WTC11 (cell line): ENCODE measurements at regions not wholly inside any gene's neighbourhood (a gene's known extent, or its start where the extent isn't known, plus 50 kb on each side); places are given as distances from the start of the nearest gene placed in this dataset.

Experiments
- ELF4 ChIP-seq: sonication (generic); formaldehyde crosslinking; IDR thresholded peaks from 2 replicates; pipeline ENCODE4 v1.8.1; 2022; ENCODE audit warnings: low read depth, mild to moderate bottlenecking, moderate library complexity, missing genetic modification reagents
- TF ChIP-seq, protein P1 (sequence below): fragments of 200-600 bp; IDR thresholded peaks from 2 replicates; pipeline ENCODE4 v1.8.0; 2022; ENCODE audit warnings: antibody characterized with exemption

DNA sequence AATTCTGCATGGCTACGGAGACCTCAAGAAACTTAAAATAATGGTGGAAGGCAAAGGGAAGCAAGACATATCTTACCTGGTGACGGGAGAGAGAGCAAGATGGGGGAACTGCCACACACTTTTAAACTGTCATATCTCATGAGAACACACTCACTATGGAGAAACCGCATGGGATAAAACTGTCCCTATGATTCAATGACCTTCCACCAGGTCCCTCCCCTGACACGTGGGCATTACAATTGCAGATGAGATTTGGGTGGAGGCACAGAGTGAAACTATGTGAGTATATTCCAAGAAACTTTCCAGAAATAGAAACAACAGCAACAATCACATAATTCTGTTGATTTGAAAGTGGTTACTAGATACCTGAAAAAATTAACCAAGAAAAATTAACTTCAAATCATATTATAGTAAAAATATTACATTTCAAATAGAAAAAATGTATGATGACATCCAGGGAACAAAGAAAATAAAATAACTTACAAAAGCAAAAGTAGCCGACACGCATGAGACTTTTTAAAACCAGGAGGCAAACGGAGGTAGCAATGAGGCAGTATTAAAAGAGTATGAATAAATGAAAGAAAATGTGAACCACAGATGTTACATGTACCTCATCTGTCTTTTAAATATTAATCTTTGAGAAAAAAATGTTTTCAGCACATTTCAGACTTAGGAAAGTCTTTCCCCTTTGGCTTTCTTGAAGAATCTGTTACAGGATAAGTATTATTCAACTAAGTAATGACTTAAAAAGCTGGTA is 879.5 kb downstream of the TECRL start:
- TF ChIP-seq, protein P1, sequence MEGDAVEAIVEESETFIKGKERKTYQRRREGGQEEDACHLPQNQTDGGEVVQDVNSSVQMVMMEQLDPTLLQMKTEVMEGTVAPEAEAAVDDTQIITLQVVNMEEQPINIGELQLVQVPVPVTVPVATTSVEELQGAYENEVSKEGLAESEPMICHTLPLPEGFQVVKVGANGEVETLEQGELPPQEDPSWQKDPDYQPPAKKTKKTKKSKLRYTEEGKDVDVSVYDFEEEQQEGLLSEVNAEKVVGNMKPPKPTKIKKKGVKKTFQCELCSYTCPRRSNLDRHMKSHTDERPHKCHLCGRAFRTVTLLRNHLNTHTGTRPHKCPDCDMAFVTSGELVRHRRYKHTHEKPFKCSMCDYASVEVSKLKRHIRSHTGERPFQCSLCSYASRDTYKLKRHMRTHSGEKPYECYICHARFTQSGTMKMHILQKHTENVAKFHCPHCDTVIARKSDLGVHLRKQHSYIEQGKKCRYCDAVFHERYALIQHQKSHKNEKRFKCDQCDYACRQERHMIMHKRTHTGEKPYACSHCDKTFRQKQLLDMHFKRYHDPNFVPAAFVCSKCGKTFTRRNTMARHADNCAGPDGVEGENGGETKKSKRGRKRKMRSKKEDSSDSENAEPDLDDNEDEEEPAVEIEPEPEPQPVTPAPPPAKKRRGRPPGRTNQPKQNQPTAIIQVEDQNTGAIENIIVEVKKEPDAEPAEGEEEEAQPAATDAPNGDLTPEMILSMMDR: no peak
- no peak for TF ChIP-seq ELF4 (CRISPR knock-in tag)
